Keratinocyte (primary cell): ENCODE measurements at regions not wholly inside any gene's neighbourhood (a gene's known extent, or its start where the extent isn't known, plus 50 kb on each side); places are given as distances from the start of the nearest gene placed in this dataset.

Source experiments
- EZH2 ChIP-seq: IDR thresholded peaks from one replicate; pipeline ENCODE4 v1.6.1; 2012; ENCODE audit warnings: inconsistent platforms, mild to moderate bottlenecking, low read length, moderate library complexity
- TF ChIP-seq, protein P1 (sequence below), 3 experiments: IDR thresholded peaks in 1 of 3; conservative IDR thresholded peaks in 1 of 3; optimal IDR thresholded peaks in 1 of 3; 2 replicates in 2 of 3; 3 replicates in 1 of 3; pipeline versions ENCODE3 to v1.5.1; 2011; ENCODE audit warnings: low read length in 3 of 3, mild to moderate bottlenecking in 3 of 3, moderate library complexity in 2 of 3, control low read depth in 1 of 3, inconsistent platforms in 1 of 3; ENCODE audit not compliant: insufficient read depth in 2 of 3; ENCODE audit errors: extremely low read depth in 1 of 3

GRCh38 chr7:34308595-34308994 lies 349.4 kb upstream of the NPSR1 start:
- TF ChIP-seq, protein P1, sequence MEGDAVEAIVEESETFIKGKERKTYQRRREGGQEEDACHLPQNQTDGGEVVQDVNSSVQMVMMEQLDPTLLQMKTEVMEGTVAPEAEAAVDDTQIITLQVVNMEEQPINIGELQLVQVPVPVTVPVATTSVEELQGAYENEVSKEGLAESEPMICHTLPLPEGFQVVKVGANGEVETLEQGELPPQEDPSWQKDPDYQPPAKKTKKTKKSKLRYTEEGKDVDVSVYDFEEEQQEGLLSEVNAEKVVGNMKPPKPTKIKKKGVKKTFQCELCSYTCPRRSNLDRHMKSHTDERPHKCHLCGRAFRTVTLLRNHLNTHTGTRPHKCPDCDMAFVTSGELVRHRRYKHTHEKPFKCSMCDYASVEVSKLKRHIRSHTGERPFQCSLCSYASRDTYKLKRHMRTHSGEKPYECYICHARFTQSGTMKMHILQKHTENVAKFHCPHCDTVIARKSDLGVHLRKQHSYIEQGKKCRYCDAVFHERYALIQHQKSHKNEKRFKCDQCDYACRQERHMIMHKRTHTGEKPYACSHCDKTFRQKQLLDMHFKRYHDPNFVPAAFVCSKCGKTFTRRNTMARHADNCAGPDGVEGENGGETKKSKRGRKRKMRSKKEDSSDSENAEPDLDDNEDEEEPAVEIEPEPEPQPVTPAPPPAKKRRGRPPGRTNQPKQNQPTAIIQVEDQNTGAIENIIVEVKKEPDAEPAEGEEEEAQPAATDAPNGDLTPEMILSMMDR (optimal IDR thresholded peaks at IDR 0.05 in 1 of 3, IDR thresholded peaks at IDR 0.05 in 1 of 3, conservative IDR thresholded peaks at IDR 0.05 in 1 of 3; ENCODE audit: extremely low read depth in 1 of 3, insufficient read depth in 2 of 3, low read length in 3 of 3), result no peak
- TF ChIP-seq EZH2, result no peak
